SK-N-SH (cell line): ENCODE measurements at regions not wholly inside any gene's neighbourhood (a gene's known extent, or its start where the extent isn't known, plus 50 kb on each side); places are given as distances from the start of the nearest gene placed in this dataset.

Experiments
- CTCF ChIA-PET: fragments of 300-600, 350-600 bp; formaldehyde crosslinking; extraction: SDS; loops from one replicate; lab custom pipeline; 2021; lab: Yijun Ruan, JAX
- POLR2A ChIA-PET: fragments of 350-600 bp; sonication (Branson Sonifier 250); formaldehyde crosslinking; extraction: SDS; loops from one replicate; lab custom pipeline; 2020; ENCODE audit warnings: antibody characterized with exemption, inconsistent platforms; lab: Yijun Ruan, JAX
- DNase-seq: peaks from one replicate; pipeline ENCODE4 v3.0.0; 2012
- H2AFZ ChIP-seq: fragments of 200-600 bp; sonication (generic); 2 replicates; pipeline ENCODE4 v1.8.1; 2016; ENCODE audit warnings: antibody characterized with exemption, mild to moderate bottlenecking, low read depth
- H3F3A ChIP-seq: fragments of 200-600 bp; sonication (generic); replicated peaks from 2 replicates; pipeline ENCODE3; 2016; ENCODE audit warnings: antibody characterized with exemption, mild to moderate bottlenecking; ENCODE audit not compliant: insufficient read depth
- H3K27ac ChIP-seq, 2 experiments: fragments of 200-500 bp in 1 of 2; fragments of 200-600 bp in 1 of 2; sonication (Bioruptor generic) in 1 of 2; sonication (generic), shearing (Covaris generic) in 1 of 2; 2 replicates each; pipeline versions ENCODE4 v1.5.1 to v1.6.1; 2014 to 2016; ENCODE audit warnings: low read depth in 2 of 2, inconsistent platforms in 1 of 2, low read length in 1 of 2, mild to moderate bottlenecking in 1 of 2, mixed read lengths in 1 of 2
- H3K27me3 ChIP-seq: fragments of 200-600 bp; sonication (generic), shearing (Covaris generic); 2 replicates; pipeline ENCODE4 v1.6.1; 2016; ENCODE audit warnings: mixed run types; ENCODE audit not compliant: insufficient read depth
- H3K36me3 ChIP-seq, 2 experiments: fragments of 200-500 bp in 1 of 2; fragments of 200-600 bp in 1 of 2; sonication (Bioruptor generic) in 1 of 2; sonication (generic) in 1 of 2; replicated peaks in 1 of 2; 2 replicates each; pipeline versions ENCODE3 to v1.5.1; 2014 to 2016; ENCODE audit warnings: low read length in 1 of 2, mild to moderate bottlenecking in 1 of 2; ENCODE audit not compliant: insufficient read depth in 2 of 2, control insufficient read depth in 1 of 2
- H3K4me1 ChIP-seq, 2 experiments: fragments of 200-500 bp in 1 of 2; fragments of 200-600 bp in 1 of 2; sonication (Bioruptor generic) in 1 of 2; sonication (generic), shearing (Covaris generic) in 1 of 2; 2 replicates each; pipeline versions ENCODE4 v1.5.1 to v1.6.1; 2014 to 2016; ENCODE audit warnings: low read depth in 1 of 2, low read length in 1 of 2, mixed run types in 1 of 2; ENCODE audit not compliant: insufficient read depth in 2 of 2, control insufficient read depth in 1 of 2
- H3K4me2 ChIP-seq: fragments of 200-600 bp; sonication (generic), shearing (Covaris generic); 2 replicates; pipeline ENCODE4 v1.6.1; 2017; ENCODE audit warnings: mixed run types
- H3K4me3 ChIP-seq, 2 experiments: fragments of 200-500 bp in 1 of 2; fragments of 200-600 bp in 1 of 2; sonication (Bioruptor generic) in 1 of 2; sonication (generic), shearing (Covaris generic) in 1 of 2; 2 replicates each; pipeline versions ENCODE4 v1.5.1 to v1.8.1; 2014 to 2016; ENCODE audit warnings: low read depth in 2 of 2, inconsistent platforms in 1 of 2, low read length in 1 of 2, mild to moderate bottlenecking in 1 of 2, mixed read lengths in 1 of 2, moderate library complexity in 1 of 2
- H3K79me2 ChIP-seq: fragments of 200-600 bp; sonication (generic); 2 replicates; pipeline ENCODE4 v1.8.1; 2017; ENCODE audit warnings: mild to moderate bottlenecking; ENCODE audit not compliant: insufficient read depth
- H3K9ac ChIP-seq: fragments of 200-600 bp; sonication (generic); 2 replicates; pipeline ENCODE4 v1.6.1; 2017; ENCODE audit warnings: mixed run types
- H3K9me2 ChIP-seq: fragments of 200-600 bp; sonication (generic); 2 replicates; pipeline ENCODE4 v1.6.1; 2017; ENCODE audit warnings: mixed run types
- H3K9me3 ChIP-seq: fragments of 200-600 bp; sonication (generic); 2 replicates; pipeline ENCODE4 v1.6.1; 2017; ENCODE audit warnings: mixed run types, mild to moderate bottlenecking, moderate library complexity
- H4K20me1 ChIP-seq: fragments of 200-600 bp; sonication (generic); 2 replicates; pipeline ENCODE4 v1.6.1; 2017; ENCODE audit warnings: mild to moderate bottlenecking, mixed run types; ENCODE audit not compliant: insufficient read depth
- CTCF ChIP-seq: fragments of 200-600 bp; sonication (generic); IDR thresholded peaks from 2 replicates; pipeline ENCODE4 v1.6.1; 2017; ENCODE audit warnings: antibody characterized with exemption, mild to moderate bottlenecking, moderate library complexity
- ELF1 ChIP-seq: IDR thresholded peaks from 2 replicates; pipeline ENCODE4 v1.4.0; 2012
- EP300 ChIP-seq, 2 experiments: IDR thresholded peaks; 2 replicates each; pipeline versions ENCODE4 v1.4.0 to v1.6.1; 2012; ENCODE audit warnings: borderline replicate concordance in 1 of 2, low read depth in 1 of 2, low read length in 1 of 2
- FOXJ3 ChIP-seq: sonication (generic); formaldehyde crosslinking; IDR thresholded peaks from 2 replicates; pipeline ENCODE4 v1.5.1; 2020; ENCODE audit warnings: mild to moderate bottlenecking, missing genetic modification reagents
- FOXM1 ChIP-seq: IDR thresholded peaks from 2 replicates; pipeline ENCODE4 v1.4.0; 2012; ENCODE audit warnings: low read depth, mild to moderate bottlenecking
- GABPA ChIP-seq: IDR thresholded peaks from 2 replicates; pipeline ENCODE4 v1.4.0; 2012; ENCODE audit warnings: low read depth, mild to moderate bottlenecking
- GATA2 ChIP-seq: sonication (generic); formaldehyde crosslinking; IDR thresholded peaks from 2 replicates; pipeline ENCODE4 v1.5.0; 2020; ENCODE audit warnings: mild to moderate bottlenecking, missing genetic modification reagents
- JUND ChIP-seq: IDR thresholded peaks from 2 replicates; pipeline ENCODE4 v1.4.0; 2012
- MXI1 ChIP-seq: IDR thresholded peaks from 2 replicates; pipeline ENCODE4 v1.6.1; 2012; ENCODE audit warnings: mild to moderate bottlenecking, low read depth, low read length, improper control_type of control experiment
- NRF1 ChIP-seq: IDR thresholded peaks from 2 replicates; pipeline ENCODE4 v1.6.1; 2012; ENCODE audit warnings: low read depth, mild to moderate bottlenecking, low read length
- PBX3 ChIP-seq: IDR thresholded peaks from 2 replicates; pipeline ENCODE4; 2012
- POLR2AphosphoS5 ChIP-seq: IDR thresholded peaks from 2 replicates; pipeline ENCODE4 v1.6.1; 2012; ENCODE audit warnings: low read depth, low read length
- RAD21 ChIP-seq: IDR thresholded peaks from 2 replicates; pipeline ENCODE4 v1.6.1; 2012; ENCODE audit warnings: mild to moderate bottlenecking, low read length
- RCOR1 ChIP-seq: fragments of 150-350 bp; IDR thresholded peaks from 2 replicates; pipeline ENCODE4 v1.6.1; 2017; ENCODE audit warnings: antibody characterized with exemption, low read length
- RFX5 ChIP-seq: IDR thresholded peaks from 2 replicates; pipeline ENCODE4 v1.6.1; 2012; ENCODE audit warnings: mild to moderate bottlenecking, improper control_type of control experiment, low read length
- RXRA ChIP-seq: IDR thresholded peaks from 2 replicates; pipeline ENCODE4 v1.4.0; 2012; ENCODE audit warnings: low read depth, mild to moderate bottlenecking, borderline replicate concordance
- SIN3A ChIP-seq: IDR thresholded peaks from 2 replicates; pipeline ENCODE4 v1.6.1; 2012; ENCODE audit warnings: low read depth, mild to moderate bottlenecking, low read length, moderate library complexity, borderline replicate concordance
- SMC3 ChIP-seq: IDR thresholded peaks from 2 replicates; pipeline ENCODE4 v1.6.1; 2012; ENCODE audit warnings: low read depth, low read length, improper control_type of control experiment
- TAF1 ChIP-seq: IDR thresholded peaks from 2 replicates; pipeline ENCODE4 v1.6.1; 2012; ENCODE audit warnings: low read depth, mild to moderate bottlenecking, low read length, moderate library complexity, borderline replicate concordance
- TCF12 ChIP-seq: IDR thresholded peaks from 2 replicates; pipeline ENCODE4 v1.4.0; 2012
- TEAD4 ChIP-seq: IDR thresholded peaks from 2 replicates; pipeline ENCODE4 v1.4.0; 2012; ENCODE audit warnings: mild to moderate bottlenecking, borderline replicate concordance; ENCODE audit not compliant: insufficient read depth
- USF2 ChIP-seq: fragments of 150-350 bp; IDR thresholded peaks from 2 replicates; pipeline ENCODE4 v1.6.1; 2017; ENCODE audit warnings: antibody characterized with exemption, low read length, low read depth, borderline replicate concordance
- YY1 ChIP-seq: IDR thresholded peaks from 2 replicates; pipeline ENCODE4 v1.4.0; 2012; ENCODE audit warnings: low read depth, mild to moderate bottlenecking
- WGBS: methylation state at CpG from one replicate; pipeline ENCODE4 v1.1.6; 2017; ENCODE audit warnings: low lambda C conversion rate; 5-methylcytosine and 5-hydroxymethylcytosine counted together
- TF ChIP-seq, protein P1 (sequence below): IDR thresholded peaks from 2 replicates; pipeline ENCODE4 v1.4.0; 2012; ENCODE audit warnings: low read depth
- TF ChIP-seq, protein P2 (sequence below): IDR thresholded peaks from 2 replicates; pipeline ENCODE4 v1.4.0; 2012; ENCODE audit warnings: low read depth, borderline replicate concordance

- Histone ChIP-seq H3K9me3 (no peaks in the 10 kb centered on the region), H3K79me2 (no peaks in the 10 kb centered on the region), H3F3A (no peaks in the 10 kb centered on the region), H3K9ac (no peak overlapping the region), H3K9me2 (no peaks in the 10 kb centered on the region), H2AFZ (no peak overlapping the region), H3K27ac (no peak overlapping the region), H4K20me1 (no peaks in the 10 kb centered on the region), H3K4me3 (no peak overlapping the region), H3K4me1 (no peaks in the 10 kb centered on the region), H3K27me3 (peaks cover 20% of the 10 kb centered on the region; the same call in 1 of the 2 replicates), H3K36me3 (no peaks in the 10 kb centered on the region), H3K4me2 (no peak overlapping the region)
- DNase-seq, result no peak
- ChIA-PET POLR2A (no interaction called here), CTCF (interaction anchor here (0.6 to 3.4 kb wide), 9 partner anchors 10 to 1612 kb away, joined by 3 to 35 read pairs (median 3); no protein-coding TSS in a partner anchor)
- TF ChIP-seq SMC3 (no peak), TAF1 (no peak), MXI1 (no peak), TEAD4 (no peak), GATA2 (CRISPR knock-in tag) (no peak), GABPA (no peak), ELF1 (no peak), YY1 (no peak), JUND (no peak), EP300 (IDR thresholded peaks at IDR 0.05; ENCODE audit: borderline replicate concordance in 1 of 2, low read depth in 1 of 2, low read length in 1 of 2) (no peak), PBX3 (no peak), NRF1 (no peak), RCOR1 (no peak), RXRA (no peak), FOXM1 (no peak), USF2 (no peak), TCF12 (no peak)
- TF ChIP-seq, protein P1, sequence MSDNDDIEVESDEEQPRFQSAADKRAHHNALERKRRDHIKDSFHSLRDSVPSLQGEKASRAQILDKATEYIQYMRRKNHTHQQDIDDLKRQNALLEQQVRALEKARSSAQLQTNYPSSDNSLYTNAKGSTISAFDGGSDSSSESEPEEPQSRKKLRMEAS, result no peak
Measured at GRCh38 chr5:38191693-38192092, 66.7 kb upstream of the EGFLAM start.

DNA sequence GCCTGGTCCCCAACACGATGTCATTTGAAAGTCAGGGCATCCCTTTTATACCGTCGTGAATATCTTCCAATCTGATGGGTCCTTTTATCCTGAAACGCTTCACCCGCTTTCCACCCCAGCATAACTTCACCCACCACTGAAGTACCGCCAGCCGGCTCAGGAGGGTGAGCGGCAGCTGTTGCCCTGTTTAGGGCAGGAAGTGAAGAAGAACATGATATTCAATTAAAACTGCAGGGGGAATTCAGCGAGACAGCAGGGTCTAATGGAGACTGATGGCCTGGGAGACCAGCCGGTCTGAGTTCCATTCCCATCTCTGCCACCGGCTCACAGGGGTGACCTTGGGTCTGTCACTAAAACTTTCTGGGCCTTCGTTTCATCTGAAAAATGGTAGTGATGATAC is 68.2 kb upstream of the EGFLAM start:
- no peak overlapping the region for H3K4me3 ChIP-seq
- H3K36me3 ChIP-seq, result no peaks in the 10 kb centered on the region
- no peak for DNase-seq
- no peaks in the 10 kb centered on the region for H3K79me2 ChIP-seq
- H3F3A ChIP-seq, result no peaks in the 10 kb centered on the region
- H3K4me2 ChIP-seq, result no peak overlapping the region
- POLR2A ChIA-PET, result no interaction called here
- no peaks in the 10 kb centered on the region for H3K9me3 ChIP-seq
- no peak overlapping the region for H3K27ac ChIP-seq
- 51% methylated on average over 12 of the region's 12 CpGs for WGBS
- H2AFZ ChIP-seq, result no peak overlapping the region
- peaks cover 15% of the 10 kb centered on the region; the same call in 1 of the 2 replicates for H3K27me3 ChIP-seq
- no peaks in the 10 kb centered on the region for H4K20me1 ChIP-seq
- H3K9me2 ChIP-seq, result no peaks in the 10 kb centered on the region
- CTCF ChIA-PET, result interaction anchor here (1.3 kb wide), 1 partner anchor 353 kb away, joined by 4 read pairs; no protein-coding TSS in a partner anchor
- no peaks in the 10 kb centered on the region for H3K4me1 ChIP-seq
- no peak overlapping the region for H3K9ac ChIP-seq
- TF ChIP-seq RFX5, result no peak
- TF ChIP-seq EP300 (IDR thresholded peaks at IDR 0.05; ENCODE audit: borderline replicate concordance in 1 of 2, low read depth in 1 of 2, low read length in 1 of 2), result no peak
- no peak for TF ChIP-seq FOXM1
- TF ChIP-seq CTCF, result no peak
- TF ChIP-seq ELF1, result no peak
- no peak for TF ChIP-seq POLR2AphosphoS5
- TF ChIP-seq YY1, result no peak
- no peak for TF ChIP-seq FOXJ3 (CRISPR knock-in tag)
- TF ChIP-seq NRF1, result no peak
- no peak for TF ChIP-seq SIN3A
- TF ChIP-seq RAD21, result no peak
- TF ChIP-seq, protein P2, sequence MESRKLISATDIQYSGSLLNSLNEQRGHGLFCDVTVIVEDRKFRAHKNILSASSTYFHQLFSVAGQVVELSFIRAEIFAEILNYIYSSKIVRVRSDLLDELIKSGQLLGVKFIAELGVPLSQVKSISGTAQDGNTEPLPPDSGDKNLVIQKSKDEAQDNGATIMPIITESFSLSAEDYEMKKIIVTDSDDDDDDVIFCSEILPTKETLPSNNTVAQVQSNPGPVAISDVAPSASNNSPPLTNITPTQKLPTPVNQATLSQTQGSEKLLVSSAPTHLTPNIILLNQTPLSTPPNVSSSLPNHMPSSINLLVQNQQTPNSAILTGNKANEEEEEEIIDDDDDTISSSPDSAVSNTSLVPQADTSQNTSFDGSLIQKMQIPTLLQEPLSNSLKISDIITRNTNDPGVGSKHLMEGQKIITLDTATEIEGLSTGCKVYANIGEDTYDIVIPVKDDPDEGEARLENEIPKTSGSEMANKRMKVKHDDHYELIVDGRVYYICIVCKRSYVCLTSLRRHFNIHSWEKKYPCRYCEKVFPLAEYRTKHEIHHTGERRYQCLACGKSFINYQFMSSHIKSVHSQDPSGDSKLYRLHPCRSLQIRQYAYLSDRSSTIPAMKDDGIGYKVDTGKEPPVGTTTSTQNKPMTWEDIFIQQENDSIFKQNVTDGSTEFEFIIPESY, result no peak
- TF ChIP-seq, protein P1, result no peak
